ENCODE measurements at regions not wholly inside any gene's neighbourhood (a gene's known extent, or its start where the extent isn't known, plus 50 kb on each side); places are given as distances from the start of the nearest gene placed in this dataset.

DNA sequence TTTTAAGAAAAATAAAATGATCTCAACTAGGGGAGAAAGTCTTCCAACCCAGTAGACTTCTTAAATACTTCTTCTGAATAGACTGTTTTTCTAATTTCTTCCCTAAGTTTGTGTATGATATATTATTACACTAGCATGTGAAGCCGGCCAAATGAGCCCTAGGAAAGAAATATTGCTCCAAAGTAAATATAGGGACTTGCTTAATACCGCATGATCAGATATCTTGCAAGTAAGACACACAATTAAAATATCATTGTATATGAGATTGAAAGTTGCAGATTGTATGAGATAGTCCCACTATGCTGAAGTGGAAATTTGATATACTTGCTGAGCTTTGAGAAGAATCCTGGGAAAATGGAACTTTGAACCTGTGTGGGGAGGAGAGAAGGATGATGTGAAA lies 225.7 kb downstream of the BAMBI start:
- DNase-seq (ENCODE audit: low spot score, unreplicated experiment): no peak
- no peak overlapping the region for H3K4me3 Mint-ChIP-seq (ENCODE audit: low read depth)
- H3K4me1 Mint-ChIP-seq (ENCODE audit: low read depth): peaks cover 17% of the 10 kb centered on the region
- no peaks in the 10 kb centered on the region for H3K27me3 Mint-ChIP-seq
- no peaks in the 10 kb centered on the region for H3K36me3 Mint-ChIP-seq (ENCODE audit: insufficient read depth)
- peaks cover 2% of the 10 kb centered on the region for H3K9me3 Mint-ChIP-seq (ENCODE audit: low read depth)
- no peak overlapping the region for H3K27ac Mint-ChIP-seq
- no peak for TF ChIP-seq CTCF (IDR thresholded peaks at IDR 0.05; ENCODE audit: unreplicated experiment)

GRCh38 chr10:28903736-28904135 lies 226.4 kb downstream of the BAMBI start:
- Mint-ChIP-seq H3K4me1 (ENCODE audit: low read depth) (peaks cover 17% of the 10 kb centered on the region), H3K27me3 (no peaks in the 10 kb centered on the region), H3K36me3 (ENCODE audit: insufficient read depth) (no peaks in the 10 kb centered on the region), H3K9me3 (ENCODE audit: low read depth) (peaks cover 2% of the 10 kb centered on the region), H3K4me3 (ENCODE audit: low read depth) (no peak overlapping the region), H3K27ac (no peak overlapping the region)
- TF ChIP-seq CTCF (IDR thresholded peaks at IDR 0.05; ENCODE audit: unreplicated experiment): no peak
- no peak for DNase-seq (ENCODE audit: low spot score, unreplicated experiment)

DNA sequence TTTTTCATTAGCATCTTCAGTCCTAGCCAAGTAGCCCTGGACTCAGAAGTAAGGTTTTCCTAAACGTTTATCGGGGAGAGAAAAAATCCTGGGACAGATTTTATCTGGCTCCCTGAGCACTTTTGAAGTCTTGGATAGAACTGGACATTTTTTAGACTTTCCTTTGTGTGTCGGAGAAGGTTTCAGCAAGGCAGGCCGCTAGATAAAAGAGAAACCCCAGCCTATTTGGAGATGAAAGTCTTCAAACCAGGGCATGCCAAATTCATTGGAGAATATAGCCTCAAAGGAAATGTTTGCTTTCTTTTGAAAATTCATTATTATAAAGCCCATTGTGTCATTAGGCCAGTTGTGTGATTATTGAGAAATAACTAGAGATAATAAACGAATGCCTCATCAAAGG lies 228.1 kb downstream of the BAMBI start:
- peaks cover 17% of the 10 kb centered on the region for H3K4me1 Mint-ChIP-seq (ENCODE audit: low read depth)

DNA sequence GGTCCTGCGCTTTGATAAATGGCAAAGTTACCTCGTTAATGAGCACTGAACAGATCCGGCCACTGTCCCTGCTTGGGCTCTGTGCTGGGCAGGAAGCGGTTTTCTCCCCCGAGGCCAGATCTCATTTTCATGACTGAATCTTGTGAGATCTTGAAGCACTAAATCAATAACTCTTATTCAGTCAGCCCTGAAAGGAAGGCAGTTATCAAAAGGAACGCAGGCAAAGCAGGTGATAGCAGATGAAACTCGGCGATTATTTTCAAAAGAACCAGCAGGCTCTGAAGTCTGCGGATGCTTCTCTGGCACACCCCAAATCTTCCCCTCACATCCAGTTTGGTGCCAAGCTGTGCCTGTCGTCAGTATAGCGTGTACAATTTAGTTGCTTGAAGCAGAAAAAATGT lies 228.7 kb downstream of the BAMBI start:
- no peak for TF ChIP-seq CTCF (IDR thresholded peaks at IDR 0.05; ENCODE audit: unreplicated experiment)
- H3K36me3 Mint-ChIP-seq (ENCODE audit: insufficient read depth): no peaks in the 10 kb centered on the region
- H3K27ac Mint-ChIP-seq: no peak overlapping the region
- no peak for DNase-seq (ENCODE audit: low spot score, unreplicated experiment)
- no peaks in the 10 kb centered on the region for H3K9me3 Mint-ChIP-seq (ENCODE audit: low read depth)
- H3K27me3 Mint-ChIP-seq: no peaks in the 10 kb centered on the region
- H3K4me1 Mint-ChIP-seq (ENCODE audit: low read depth): peaks cover 18% of the 10 kb centered on the region
- H3K4me3 Mint-ChIP-seq (ENCODE audit: low read depth): no peak overlapping the region

More for the DNA sequence above, 228.1 kb downstream of the BAMBI start:
- peaks cover 2% of the 10 kb centered on the region for H3K9me3 Mint-ChIP-seq (ENCODE audit: low read depth)
- no peak for DNase-seq (ENCODE audit: low spot score, unreplicated experiment)
- no peak overlapping the region for H3K4me3 Mint-ChIP-seq (ENCODE audit: low read depth)
- H3K36me3 Mint-ChIP-seq (ENCODE audit: insufficient read depth): no peaks in the 10 kb centered on the region
- H3K27ac Mint-ChIP-seq: no peak overlapping the region
- no peaks in the 10 kb centered on the region for H3K27me3 Mint-ChIP-seq
- TF ChIP-seq CTCF (IDR thresholded peaks at IDR 0.05; ENCODE audit: unreplicated experiment): no peak

DNA sequence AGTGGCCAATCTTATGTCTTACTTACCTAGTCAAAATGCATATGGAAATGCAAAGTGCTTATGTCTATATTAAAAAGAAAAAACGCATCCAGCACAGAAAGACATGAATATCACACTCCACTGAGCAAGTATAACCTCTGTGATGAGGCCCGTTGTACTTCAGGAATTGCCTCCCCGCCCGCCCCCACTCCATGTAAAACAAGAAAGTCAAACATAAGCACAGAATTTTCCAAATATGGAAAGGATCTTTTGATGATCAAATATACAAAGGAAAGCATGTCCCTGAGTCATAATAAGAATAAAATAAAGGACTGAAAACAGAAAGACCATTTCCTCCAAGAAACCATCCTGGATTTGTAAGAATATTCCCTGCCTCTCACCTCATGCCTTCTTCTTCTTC lies 229.1 kb downstream of the BAMBI start:
- Mint-ChIP-seq H3K4me3 (ENCODE audit: low read depth) (no peak overlapping the region), H3K9me3 (ENCODE audit: low read depth) (no peaks in the 10 kb centered on the region), H3K4me1 (ENCODE audit: low read depth) (peaks cover 21% of the 10 kb centered on the region), H3K27me3 (no peaks in the 10 kb centered on the region), H3K36me3 (ENCODE audit: insufficient read depth) (no peaks in the 10 kb centered on the region), H3K27ac (no peak overlapping the region)
- DNase-seq (ENCODE audit: low spot score, unreplicated experiment): no peak
- no peak for TF ChIP-seq CTCF (IDR thresholded peaks at IDR 0.05; ENCODE audit: unreplicated experiment)

Data from progenitor cell of endocrine pancreas (in vitro differentiated cells).